Ovary (tissue), 7 donors: ENCODE measurements at regions not wholly inside any gene's neighbourhood (a gene's known extent, or its start where the extent isn't known, plus 50 kb on each side); places are given as distances from the start of the nearest gene placed in this dataset.

ENCODE experiments used
- DNase-seq, 5 donors: peaks; one replicate each; pipeline ENCODE4 v3.0.0-alpha.2; 2019 to 2020
- H3K27ac ChIP-seq, 2 donors: fragments of 200-600 bp; one replicate each; pipeline versions ENCODE4 v1.5.1 to v1.8.0; 2019 to 2022
- H3K27me3 ChIP-seq: fragments of 200-600 bp; one replicate; pipeline ENCODE4 v1.8.0; 2022
- H3K36me3 ChIP-seq: fragments of 200-600 bp; sonication (generic); one replicate; pipeline ENCODE4 v1.5.1; 2019
- H3K4me1 ChIP-seq: one replicate; pipeline ENCODE4 v1.8.1; 2013; ENCODE audit warnings: mild to moderate bottlenecking, moderate library complexity; ENCODE audit not compliant: insufficient read depth
- H3K4me3 ChIP-seq: fragments of 200-600 bp; sonication (generic); one replicate; pipeline ENCODE4 v1.5.1; 2017
- H3K9me3 ChIP-seq, 2 donors: fragments of 200-600 bp in 1 of 2; sonication (generic) in 1 of 2; one replicate each; pipeline versions ENCODE4 v1.5.1 to v1.8.1; 2013 to 2019; ENCODE audit warnings: mild to moderate bottlenecking in 1 of 2, moderate library complexity in 1 of 2
- EP300 ChIP-seq: sonication (generic); formaldehyde crosslinking; IDR thresholded peaks from one replicate; pipeline ENCODE4 v1.6.1; 2017; ENCODE audit warnings: antibody characterized with exemption
- POLR2A ChIP-seq: fragments of 450-650 bp; IDR thresholded peaks from one replicate; pipeline ENCODE4 v1.6.1; 2017; ENCODE audit warnings: antibody characterized with exemption, mild to moderate bottlenecking, moderate library complexity
- WGBS, 3 donors: extraction: QIAGEN DNeasy Blood & Tissue Kit in 1 of 3; methylation state at CpG; one replicate each; pipeline versions ENCODE4 v1.1.5 to v1.1.7; 2013 to 2017; 5-methylcytosine and 5-hydroxymethylcytosine counted together
- intact Hi-C, 4 donors: fragments of 100-400 bp; cut with DNase I; formaldehyde crosslinking; loops; one replicate each; pipeline versions ENCODE4 v1.11.0 to v1.15.1; 2022 to 2023
- TF ChIP-seq, protein P1 (sequence below), 3 donors: fragments of 450-650 bp in 2 of 3; fragments of 200-600 bp in 1 of 3; IDR thresholded peaks; one replicate each; pipeline versions ENCODE4 v1.5.1 to v1.8.0; 2016 to 2022; ENCODE audit warnings: antibody characterized with exemption in 3 of 3, mild to moderate bottlenecking in 1 of 3
- donor health status: DM: no; HTN: no; CAD: no; lungs with moderate emphysema.
- donor health status: DM: no; HTN: no; CAD: no.
- donor health status: Bipolar disorder and iron deficiency.
- donor health status: DM: no; HTN: no; CAD: no.
- donor health status: DM: yes; HTN: yes; CAD: no.

DNA sequence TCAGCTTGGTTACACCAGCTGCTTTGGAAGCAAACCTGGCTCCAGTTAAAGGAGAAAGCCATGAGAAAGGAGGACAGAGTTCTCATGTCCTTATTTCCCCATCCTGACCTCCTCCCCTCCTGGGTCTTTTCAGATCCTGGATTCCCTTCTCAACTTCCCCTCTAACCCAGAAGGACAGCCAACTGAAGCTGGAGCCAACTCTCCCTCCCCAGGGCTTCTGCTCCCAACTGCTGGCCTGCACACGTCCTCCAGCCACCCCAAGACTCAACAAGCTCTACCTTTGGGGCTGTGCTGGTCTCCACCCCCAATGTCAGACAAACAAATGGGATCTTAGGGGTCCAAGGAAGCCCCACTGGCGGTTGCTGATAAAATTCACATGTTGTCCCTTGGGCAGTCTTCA lies 651.1 kb upstream of the TBX3 start:
- TF ChIP-seq, protein P1, sequence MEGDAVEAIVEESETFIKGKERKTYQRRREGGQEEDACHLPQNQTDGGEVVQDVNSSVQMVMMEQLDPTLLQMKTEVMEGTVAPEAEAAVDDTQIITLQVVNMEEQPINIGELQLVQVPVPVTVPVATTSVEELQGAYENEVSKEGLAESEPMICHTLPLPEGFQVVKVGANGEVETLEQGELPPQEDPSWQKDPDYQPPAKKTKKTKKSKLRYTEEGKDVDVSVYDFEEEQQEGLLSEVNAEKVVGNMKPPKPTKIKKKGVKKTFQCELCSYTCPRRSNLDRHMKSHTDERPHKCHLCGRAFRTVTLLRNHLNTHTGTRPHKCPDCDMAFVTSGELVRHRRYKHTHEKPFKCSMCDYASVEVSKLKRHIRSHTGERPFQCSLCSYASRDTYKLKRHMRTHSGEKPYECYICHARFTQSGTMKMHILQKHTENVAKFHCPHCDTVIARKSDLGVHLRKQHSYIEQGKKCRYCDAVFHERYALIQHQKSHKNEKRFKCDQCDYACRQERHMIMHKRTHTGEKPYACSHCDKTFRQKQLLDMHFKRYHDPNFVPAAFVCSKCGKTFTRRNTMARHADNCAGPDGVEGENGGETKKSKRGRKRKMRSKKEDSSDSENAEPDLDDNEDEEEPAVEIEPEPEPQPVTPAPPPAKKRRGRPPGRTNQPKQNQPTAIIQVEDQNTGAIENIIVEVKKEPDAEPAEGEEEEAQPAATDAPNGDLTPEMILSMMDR (IDR thresholded peaks at IDR 0.05), result no peak
- no peak for TF ChIP-seq POLR2A
- no peak for TF ChIP-seq EP300
- H3K4me3 ChIP-seq, result no peak overlapping the region
- H3K4me1 ChIP-seq, result no peaks in the 10 kb centered on the region
- intact Hi-C loops, result no loop called here
- H3K9me3 ChIP-seq, result no peaks in the 10 kb centered on the region
- WGBS, 3 donors, result 59 to 80% (median 76%) methylated on average over 2 of the region's 2 CpGs
- no peak for DNase-seq
- no peaks in the 10 kb centered on the region for H3K36me3 ChIP-seq
- no peaks in the 10 kb centered on the region for H3K27me3 ChIP-seq
- H3K27ac ChIP-seq, result no peak overlapping the region

DNA sequence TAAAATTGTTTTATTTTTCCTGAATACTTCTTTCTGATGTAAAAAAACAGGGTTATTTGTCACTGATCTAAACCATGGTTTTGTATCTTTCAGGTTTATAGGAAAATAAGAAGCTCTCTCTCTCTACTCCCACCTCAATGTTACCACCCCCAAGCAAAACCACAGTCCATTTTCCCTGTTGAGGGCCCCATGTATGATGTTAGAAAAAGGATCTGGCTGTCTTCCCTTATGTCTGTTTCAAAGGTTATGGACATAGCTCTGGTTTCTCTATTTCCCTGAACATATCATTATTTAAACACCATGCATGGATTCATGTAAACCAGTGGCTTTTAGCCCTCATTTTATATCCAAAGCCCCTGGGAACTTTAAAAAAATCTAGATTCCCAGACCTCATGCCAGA lies 649.0 kb upstream of the TBX3 start:
- intact Hi-C loops, result no loop called here
- no peak for DNase-seq
- Histone ChIP-seq H3K36me3 (no peaks in the 10 kb centered on the region), H3K4me1 (no peaks in the 10 kb centered on the region), H3K27ac (no peak overlapping the region), H3K9me3 (no peaks in the 10 kb centered on the region), H3K4me3 (no peak overlapping the region), H3K27me3 (no peaks in the 10 kb centered on the region)
- TF ChIP-seq POLR2A (no peak), EP300 (no peak)
- TF ChIP-seq, protein P1 (IDR thresholded peaks at IDR 0.05), result no peak

DNA sequence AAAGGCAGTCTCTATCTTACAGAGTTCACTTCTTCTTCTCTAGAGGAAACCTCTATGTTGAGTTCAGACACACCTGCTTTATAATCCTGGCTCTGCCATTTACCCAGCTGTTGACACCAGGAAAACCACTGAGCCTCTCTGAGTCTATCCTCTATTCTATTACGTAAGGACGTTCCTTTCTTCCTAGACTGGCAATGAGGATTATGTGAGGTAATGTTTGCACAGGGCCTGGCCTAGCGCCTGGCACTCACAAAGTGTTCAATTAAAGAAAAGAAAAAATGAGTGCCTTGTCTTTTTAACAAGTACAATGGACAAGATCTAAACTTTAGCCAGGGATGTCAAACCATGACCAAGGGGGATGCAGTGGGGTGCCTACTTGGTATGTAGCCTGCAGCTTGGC lies 641.9 kb upstream of the TBX3 start:
- H3K27ac ChIP-seq, result no peak overlapping the region
- intact Hi-C loops, result no loop called here
- H3K4me1 ChIP-seq, result peaks cover 5% of the 10 kb centered on the region
- 57 to 77% (median 68%) methylated on average over 3 of the region's 3 CpGs for WGBS, 3 donors
- H3K4me3 ChIP-seq, result no peak overlapping the region
- H3K9me3 ChIP-seq, result no peaks in the 10 kb centered on the region
- DNase-seq, result no peak
- no peaks in the 10 kb centered on the region for H3K27me3 ChIP-seq
- no peak for TF ChIP-seq POLR2A
- TF ChIP-seq EP300, result no peak
- TF ChIP-seq, protein P1 (IDR thresholded peaks at IDR 0.05), result no peak
- H3K36me3 ChIP-seq, result no peaks in the 10 kb centered on the region

DNA sequence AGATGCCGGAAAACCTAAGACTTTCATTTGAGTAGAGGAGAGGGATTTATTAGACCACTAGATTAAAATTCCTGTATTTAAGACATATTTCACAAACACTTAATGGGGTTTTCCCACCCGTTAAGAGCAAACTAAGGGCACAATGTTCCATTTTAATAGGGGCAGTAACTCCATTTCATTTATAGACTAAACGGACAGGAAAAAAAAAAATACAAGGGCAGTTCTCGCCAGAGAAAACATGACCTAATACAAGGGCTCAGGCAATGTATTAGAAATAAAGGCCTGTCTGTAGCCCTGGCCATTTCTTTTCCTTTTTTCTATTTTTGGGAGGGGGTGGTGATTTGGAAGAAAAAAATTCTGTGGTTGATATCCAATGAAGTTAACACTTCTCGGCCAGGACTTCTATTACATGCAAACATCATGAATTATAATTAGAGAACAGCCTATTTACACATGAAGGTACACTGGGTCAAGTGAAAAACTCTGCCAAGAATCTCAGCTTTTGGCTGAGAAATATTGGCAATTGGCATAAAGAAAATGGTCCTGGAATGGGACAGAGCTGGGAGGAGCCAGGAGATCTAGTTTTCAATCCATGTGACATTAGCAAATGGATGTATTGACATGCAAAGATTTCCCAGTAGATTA lies 641.1 kb upstream of the TBX3 start:
- Histone ChIP-seq H3K4me1 (peaks cover 6% of the 10 kb centered on the region), H3K4me3 (no peak overlapping the region), H3K27me3 (no peaks in the 10 kb centered on the region), H3K9me3 (no peaks in the 10 kb centered on the region), H3K27ac (no peak overlapping the region), H3K36me3 (no peaks in the 10 kb centered on the region)
- TF ChIP-seq EP300 (no peak), POLR2A (no peak)
- TF ChIP-seq, protein P1 (IDR thresholded peaks at IDR 0.05), result no peak
- intact Hi-C loops, result no loop called here
- 8 to 16% (median 9%) methylated on average over 5 of the region's 5 CpGs for WGBS, 3 donors
- DNase-seq, result no peak
